ENCODE measurements at regions not wholly inside any gene's neighbourhood (a gene's known extent, or its start where the extent isn't known, plus 50 kb on each side); places are given as distances from the start of the nearest gene placed in this dataset.

GRCh38 chr7:106987777-106988176 lies 56.7 kb upstream of the PRKAR2B start:
- no peaks in the 10 kb centered on the region for H3K27me3 Mint-ChIP-seq (ENCODE audit: low read depth)
- ATAC-seq (replicated peaks in 1 of 2) (no peak), DNase-seq (no peak)
- no peak overlapping the region for H3K4me3 Mint-ChIP-seq
- no peaks in the 10 kb centered on the region for H3K9me3 Mint-ChIP-seq
- no peaks in the 10 kb centered on the region for H3K36me3 Mint-ChIP-seq (ENCODE audit: insufficient read depth in 2 of 2)
- no peak overlapping the region for H3K27ac Mint-ChIP-seq
- H3K4me1 Mint-ChIP-seq (ENCODE audit: low read depth) = no peaks in the 10 kb centered on the region

GRCh38 chr7:106992511-106992910 lies 52.0 kb upstream of the PRKAR2B start:
- peaks cover 0 to 2% of the 10 kb centered on the region in 2 donors for H3K9me3 Mint-ChIP-seq
- DNase-seq = no peak

More at GRCh38 chr7:106992511-106992910, 52.0 kb upstream of the PRKAR2B start:
- no peak overlapping the region for H3K4me3 Mint-ChIP-seq
- H3K27ac Mint-ChIP-seq = no peak overlapping the region
- H3K4me1 Mint-ChIP-seq (ENCODE audit: low read depth) = no peaks in the 10 kb centered on the region
- no peak for ATAC-seq (replicated peaks in 1 of 2)
- H3K27me3 Mint-ChIP-seq (ENCODE audit: low read depth) = peaks cover 6% of the 10 kb centered on the region
- no peaks in the 10 kb centered on the region for H3K36me3 Mint-ChIP-seq (ENCODE audit: insufficient read depth in 2 of 2)

All from activated T-cell treated with anti-CD3 and anti-CD28 coated beads, Interleukin-2, amount 50 U/mL, for 72 hours (primary cell).